CD4-positive, CD25-positive, alpha-beta regulatory T cell (primary cell): ENCODE measurements at regions not wholly inside any gene's neighbourhood (a gene's known extent, or its start where the extent isn't known, plus 50 kb on each side); places are given as distances from the start of the nearest gene placed in this dataset.
A peak's percentile ranks its signal among the peaks of the same experiment; 100 is the strongest.
"Not testable (repeated sequence)": the region's sequence is repeated elsewhere in the genome, so short reads cannot be mapped to it uniquely, and the experiment has no call there.

ENCODE experiments used
- ATAC-seq, 2 donors: fragments of 150-1000 bp; cut with Tn5 transposase; one replicate each; pipeline ENCODE4 v1.10.0; 2021; ENCODE audit warnings: low read depth in 2 of 2, moderate number of reproducible peaks in 2 of 2, moderate library complexity in 1 of 2
- DNase-seq, 3 donors: peaks; one replicate each; pipeline versions ENCODE4 v3.0.0 to v3.0.0-alpha.2; 2012 to 2022; ENCODE audit warnings: mixed read lengths in 1 of 3
- H3K27ac ChIP-seq: one replicate; pipeline ENCODE4 v1.7.0; 2013; ENCODE audit warnings: mild to moderate bottlenecking, low read length; ENCODE audit not compliant: insufficient read depth, poor library complexity, severe bottlenecking
- H3K27me3 ChIP-seq: one replicate; pipeline ENCODE4 v1.7.0; 2013; ENCODE audit warnings: low read length; ENCODE audit not compliant: control insufficient read depth, insufficient read depth
- H3K36me3 ChIP-seq: one replicate; pipeline ENCODE4 v1.7.0; 2013; ENCODE audit warnings: mild to moderate bottlenecking, low read length, moderate library complexity; ENCODE audit not compliant: control insufficient read depth, insufficient read depth
- H3K4me1 ChIP-seq: 2 replicates; pipeline ENCODE4 v1.7.0; 2013; ENCODE audit warnings: mild to moderate bottlenecking, low read length; ENCODE audit not compliant: insufficient read depth, control insufficient read depth, poor library complexity, severe bottlenecking
- H3K4me3 ChIP-seq: one replicate; pipeline ENCODE4 v1.7.0; 2013; ENCODE audit warnings: low read depth, mild to moderate bottlenecking, low read length, moderate library complexity
- H3K9me3 ChIP-seq, 2 experiments: 1 replicate in 1 of 2; 2 replicates in 1 of 2; pipeline ENCODE4 v1.7.0; 2013; ENCODE audit warnings: low read length in 2 of 2, mild to moderate bottlenecking in 1 of 2, moderate library complexity in 1 of 2; ENCODE audit not compliant: control insufficient read depth in 2 of 2
- H3K27ac Mint-ChIP-seq, 3 donors: one replicate each; pipeline ENCODE4 v1.8.0; 2020 to 2022; ENCODE audit warnings: mild to moderate bottlenecking in 3 of 3, mixed read lengths in 3 of 3, moderate library complexity in 2 of 3
- H3K27me3 Mint-ChIP-seq: one replicate; pipeline ENCODE4 v1.8.0; 2022; ENCODE audit warnings: mild to moderate bottlenecking, mixed read lengths
- H3K36me3 Mint-ChIP-seq: one replicate; pipeline ENCODE4 v1.8.0; 2020; ENCODE audit warnings: mixed read lengths
- H3K4me1 Mint-ChIP-seq, 4 donors: one replicate each; pipeline ENCODE4 v1.8.0; 2020 to 2022; ENCODE audit warnings: mixed read lengths in 4 of 4, mild to moderate bottlenecking in 1 of 4
- H3K4me3 Mint-ChIP-seq, 4 donors: one replicate each; pipeline ENCODE4 v1.8.0; 2020 to 2022; ENCODE audit warnings: mild to moderate bottlenecking in 4 of 4, mixed read lengths in 4 of 4, moderate library complexity in 3 of 4
- H3K9me3 Mint-ChIP-seq, 7 donors: one replicate each; pipeline ENCODE4 v1.8.0; 2020 to 2022; ENCODE audit warnings: mixed read lengths in 7 of 7, mild to moderate bottlenecking in 3 of 7, moderate library complexity in 2 of 7

DNA sequence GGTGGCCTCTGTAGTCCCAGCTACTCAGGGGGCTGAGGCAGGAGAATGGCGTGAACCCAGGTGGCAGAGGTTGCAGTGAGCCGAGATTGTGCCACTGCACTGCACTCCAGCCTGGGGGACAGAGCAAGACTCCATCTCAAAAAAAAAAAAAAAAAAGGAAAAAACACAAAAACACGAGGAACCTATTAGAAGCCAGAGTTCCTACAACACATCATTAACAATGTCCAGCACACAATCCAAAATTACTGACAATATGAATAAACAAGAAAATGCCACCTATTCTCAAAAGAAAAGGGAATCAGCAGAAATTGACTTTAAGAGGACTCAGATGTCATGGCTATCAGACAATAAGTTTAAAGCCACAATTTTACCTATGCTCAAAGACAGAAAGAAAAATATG is 57.3 kb upstream of the HS3ST3A1 start:
- ATAC-seq, DNase-seq, H3K27ac ChIP-seq, H3K4me3 Mint-ChIP-seq, H3K9me3 ChIP-seq, H3K4me1 Mint-ChIP-seq, H3K9me3 Mint-ChIP-seq, H3K27ac Mint-ChIP-seq, H3K4me1 ChIP-seq, H3K36me3 Mint-ChIP-seq, H3K4me3 ChIP-seq, H3K36me3 ChIP-seq: not testable (repeated sequence)
- peaks cover 12% of the 10 kb centered on the region for H3K27me3 ChIP-seq
- H3K27me3 Mint-ChIP-seq, result peaks cover 28% of the 10 kb centered on the region

GRCh38 chr17:13665872-13666635 is 64.3 kb upstream of the HS3ST3A1 start:
- Histone ChIP-seq H3K4me1 (no peaks in the 10 kb centered on the region), H3K9me3 (peaks cover 14 to 15% of the 10 kb centered on the region in 2 experiments), H3K4me3 (no peak overlapping the region), H3K36me3 (no peaks in the 10 kb centered on the region), H3K27ac (no peak overlapping the region), H3K27me3 (no peaks in the 10 kb centered on the region)
- ATAC-seq, result no peak
- Mint-ChIP-seq H3K4me1 (peaks cover 0 to 2% (median 0%) of the 10 kb centered on the region in 4 donors), H3K9me3 (peaks cover 0 to 27% (median 7%) of the 10 kb centered on the region in 7 donors), H3K4me3 (no peak overlapping the region), H3K27ac (no peak overlapping the region), H3K36me3 (no peaks in the 10 kb centered on the region), H3K27me3 (peaks cover 16% of the 10 kb centered on the region)
- DNase-seq, result no peak

- peaks cover 0 to 11% (median 0%) of the 10 kb centered on the region in 4 donors for H3K4me1 Mint-ChIP-seq
- peaks cover 52% of the 10 kb centered on the region for H3K27me3 Mint-ChIP-seq
- DNase-seq (no peak), ATAC-seq (no peak)
- Histone ChIP-seq H3K36me3 (no peaks in the 10 kb centered on the region), H3K9me3 (peaks cover 14 to 15% of the 10 kb centered on the region in 2 experiments), H3K27ac (no peak overlapping the region), H3K4me1 (no peaks in the 10 kb centered on the region), H3K4me3 (no peak overlapping the region), H3K27me3 (peaks cover 13% of the 10 kb centered on the region)
- no peak overlapping the region for H3K27ac Mint-ChIP-seq
- no peaks in the 10 kb centered on the region for H3K36me3 Mint-ChIP-seq
- no peak overlapping the region for H3K4me3 Mint-ChIP-seq
- peaks cover 0 to 30% (median 5%) of the 10 kb centered on the region in 7 donors for H3K9me3 Mint-ChIP-seq
Observed at GRCh38 chr17:13671341-13671740, 69.6 kb upstream of the HS3ST3A1 start.

DNA sequence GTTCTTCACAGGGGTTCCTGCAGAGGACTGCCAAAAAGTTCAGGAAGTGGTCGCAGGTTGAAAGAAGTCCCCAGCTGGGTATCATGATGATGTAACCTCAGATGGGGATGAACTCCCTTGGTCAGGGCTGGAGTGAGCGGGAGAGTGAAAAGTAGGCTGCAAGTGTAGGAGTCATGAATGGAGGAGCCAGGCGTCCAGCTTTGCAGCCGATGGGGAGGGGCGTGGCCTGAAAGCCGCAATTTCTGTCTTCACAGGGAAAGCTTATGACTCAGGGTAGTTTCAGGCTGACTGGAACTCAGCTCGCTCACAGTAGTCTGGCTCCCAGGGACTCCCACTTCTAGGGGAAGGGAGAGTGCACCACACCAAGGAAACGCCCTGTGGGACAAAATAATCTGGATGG is 70.0 kb upstream of the HS3ST3A1 start:
- no peak overlapping the region for H3K4me3 Mint-ChIP-seq
- no peak overlapping the region for H3K4me3 ChIP-seq
- no peaks in the 10 kb centered on the region for H3K4me1 ChIP-seq
- H3K27me3 ChIP-seq, result peaks cover 13% of the 10 kb centered on the region
- H3K36me3 Mint-ChIP-seq, result no peaks in the 10 kb centered on the region
- H3K9me3 Mint-ChIP-seq, result peaks cover 0 to 30% (median 5%) of the 10 kb centered on the region in 7 donors
- ATAC-seq (no peak), DNase-seq (peak in 1 of 3 donors; percentile 4)
- no peaks in the 10 kb centered on the region for H3K36me3 ChIP-seq
- H3K27ac ChIP-seq, result no peak overlapping the region
- peaks cover 52% of the 10 kb centered on the region for H3K27me3 Mint-ChIP-seq
- no peak overlapping the region for H3K27ac Mint-ChIP-seq
- peaks cover 0 to 11% (median 0%) of the 10 kb centered on the region in 4 donors for H3K4me1 Mint-ChIP-seq
- H3K9me3 ChIP-seq, result peaks cover 14 to 15% of the 10 kb centered on the region in 2 experiments

DNA sequence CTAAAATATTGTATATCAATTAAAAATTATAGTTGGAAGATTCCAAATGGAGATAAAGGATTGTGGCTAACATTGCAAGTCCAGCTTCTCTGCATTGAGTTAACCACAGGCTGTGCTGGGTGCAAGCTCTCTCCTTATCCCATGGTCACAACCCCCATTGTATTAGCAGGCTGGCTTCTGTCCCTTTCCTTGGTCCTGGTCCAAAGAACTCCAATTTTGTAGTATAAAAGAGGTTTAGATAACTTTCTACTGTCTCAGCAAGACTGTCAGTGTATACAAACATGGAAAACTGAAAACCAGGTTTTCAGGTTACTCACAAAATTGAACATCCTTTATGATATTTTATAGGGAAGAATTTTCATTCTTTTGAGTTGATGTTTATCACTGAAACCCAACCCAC is 76.6 kb upstream of the HS3ST3A1 start:
- no peaks in the 10 kb centered on the region for H3K36me3 Mint-ChIP-seq
- Histone ChIP-seq H3K27me3 (peaks cover 13% of the 10 kb centered on the region), H3K36me3 (no peaks in the 10 kb centered on the region), H3K4me1 (no peaks in the 10 kb centered on the region), H3K27ac (no peak overlapping the region), H3K4me3 (no peak overlapping the region), H3K9me3 (no peaks in the 10 kb centered on the region)
- DNase-seq (no peak), ATAC-seq (no peak)
- no peak overlapping the region for H3K27ac Mint-ChIP-seq
- H3K4me3 Mint-ChIP-seq, result no peak overlapping the region
- H3K27me3 Mint-ChIP-seq, result peaks cover 58% of the 10 kb centered on the region
- H3K9me3 Mint-ChIP-seq, result peaks cover 0 to 4% (median 1%) of the 10 kb centered on the region in 7 donors
- H3K4me1 Mint-ChIP-seq, result no peaks in the 10 kb centered on the region

- Histone ChIP-seq H3K36me3 (no peaks in the 10 kb centered on the region), H3K4me1 (no peaks in the 10 kb centered on the region), H3K27me3 (peaks cover 11% of the 10 kb centered on the region), H3K27ac (no peak overlapping the region), H3K9me3 (no peaks in the 10 kb centered on the region), H3K4me3 (no peak overlapping the region)
- H3K27ac Mint-ChIP-seq, result no peak overlapping the region
- H3K4me3 Mint-ChIP-seq, result no peak overlapping the region
- ATAC-seq (no peak), DNase-seq (no peak)
- no peaks in the 10 kb centered on the region for H3K4me1 Mint-ChIP-seq
- H3K36me3 Mint-ChIP-seq, result no peaks in the 10 kb centered on the region
- H3K9me3 Mint-ChIP-seq, result peaks cover 0 to 3% (median 2%) of the 10 kb centered on the region in 7 donors
- H3K27me3 Mint-ChIP-seq, result peaks cover 60% of the 10 kb centered on the region
Observed at GRCh38 chr17:13678841-13679240, 77.1 kb upstream of the HS3ST3A1 start.

DNA sequence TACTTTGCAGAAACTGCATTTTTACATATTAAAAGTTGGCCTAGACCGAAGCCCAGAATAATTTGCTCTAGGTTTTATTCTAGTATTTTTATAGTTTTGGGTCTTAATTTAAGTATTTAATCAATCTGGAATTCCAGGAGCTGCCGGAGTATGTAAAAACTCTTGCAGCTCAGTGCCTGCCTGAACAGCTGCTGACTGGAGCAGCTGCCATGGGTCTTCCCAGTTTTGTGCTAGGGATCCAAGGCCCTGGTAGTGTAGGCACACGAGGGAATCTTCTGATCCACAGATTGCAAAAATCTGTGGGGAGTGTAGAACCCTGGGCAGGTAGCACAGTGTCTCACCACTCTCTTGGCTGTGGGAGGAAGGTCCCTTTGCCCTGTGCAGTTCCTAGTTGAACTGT is 87.0 kb upstream of the HS3ST3A1 start:
- Mint-ChIP-seq H3K4me1 (no peaks in the 10 kb centered on the region), H3K9me3 (peaks cover 0 to 8% (median 5%) of the 10 kb centered on the region in 7 donors), H3K36me3 (peaks cover 3% of the 10 kb centered on the region), H3K27ac (no peak overlapping the region), H3K4me3 (no peak overlapping the region), H3K27me3 (peaks cover 47% of the 10 kb centered on the region)
- no peak overlapping the region for H3K27ac ChIP-seq
- H3K4me1 ChIP-seq, result no peaks in the 10 kb centered on the region
- H3K36me3 ChIP-seq, result no peaks in the 10 kb centered on the region
- peaks cover 26% of the 10 kb centered on the region for H3K27me3 ChIP-seq
- DNase-seq (no peak), ATAC-seq (no peak)
- no peak overlapping the region for H3K4me3 ChIP-seq
- peaks cover 3 to 16% of the 10 kb centered on the region in 2 experiments for H3K9me3 ChIP-seq

GRCh38 chr17:13690806-13691205 is 89.1 kb upstream of the HS3ST3A1 start:
- Histone ChIP-seq H3K4me3 (no peak overlapping the region), H3K36me3 (no peaks in the 10 kb centered on the region), H3K27ac (no peak overlapping the region), H3K4me1 (no peaks in the 10 kb centered on the region), H3K27me3 (peaks cover 18% of the 10 kb centered on the region), H3K9me3 (peaks cover 0 to 10% of the 10 kb centered on the region in 2 experiments)
- ATAC-seq, result no peak
- H3K27me3 Mint-ChIP-seq, result peaks cover 43% of the 10 kb centered on the region
- no peak for DNase-seq
- no peaks in the 10 kb centered on the region for H3K4me1 Mint-ChIP-seq
- H3K27ac Mint-ChIP-seq, result no peak overlapping the region
- H3K36me3 Mint-ChIP-seq, result peaks cover 3% of the 10 kb centered on the region
- H3K4me3 Mint-ChIP-seq, result peak overlapping the region in 1 of 4 donors; percentile 73
- H3K9me3 Mint-ChIP-seq, result peaks cover 0 to 9% (median 5%) of the 10 kb centered on the region in 7 donors
